ENCODE measurements at regions not wholly inside any gene's neighbourhood (a gene's known extent, or its start where the extent isn't known, plus 50 kb on each side); places are given as distances from the start of the nearest gene placed in this dataset.

- no peak for ATAC-seq
- Mint-ChIP-seq H3K9me3 (no peaks in the 10 kb centered on the region), H3K36me3 (no peaks in the 10 kb centered on the region), H3K27me3 (ENCODE audit: low read depth) (no peaks in the 10 kb centered on the region; the same call in 1 of the 2 replicates), H3K4me1 (no peaks in the 10 kb centered on the region), H3K27ac (no peak overlapping the region), H3K4me3 (no peak overlapping the region)
- TF ChIP-seq SP1 (CRISPR knock-in tag; conservative IDR thresholded peaks at IDR 0.05): no peak
- TF ChIP-seq AR (CRISPR knock-in tag; IDR thresholded peaks at IDR 0.05): no peak
- CTCF ChIA-PET: no interaction called here
- DNase-seq (ENCODE audit: low spot score): no peak
- POLR2A ChIA-PET: no interaction called here
Observed at GRCh38 chr14:29102266-29102665, 335.7 kb downstream of the FOXG1 start.

- Mint-ChIP-seq H3K4me1 (no peaks in the 10 kb centered on the region), H3K4me3 (no peak overlapping the region), H3K27ac (no peak overlapping the region), H3K27me3 (ENCODE audit: low read depth) (no peaks in the 10 kb centered on the region; the same call in 1 of the 2 replicates), H3K36me3 (no peaks in the 10 kb centered on the region), H3K9me3 (no peaks in the 10 kb centered on the region)
- CTCF ChIA-PET: no interaction called here
- POLR2A ChIA-PET: no interaction called here
- ATAC-seq (no peak), DNase-seq (ENCODE audit: low spot score) (no peak)
- TF ChIP-seq OVOL2 (CRISPR knock-in tag; IDR thresholded peaks at IDR 0.05; ENCODE audit: borderline replicate concordance): no peak
- TF ChIP-seq ZNF671 (CRISPR knock-in tag; IDR thresholded peaks at IDR 0.05): no peak
- no peak for TF ChIP-seq ATF2 (CRISPR knock-in tag; IDR thresholded peaks at IDR 0.05; ENCODE audit: borderline replicate concordance, low read depth)
- TF ChIP-seq USF2 (CRISPR knock-in tag; IDR thresholded peaks at IDR 0.05): no peak
- TF ChIP-seq EMX1 (CRISPR knock-in tag; IDR thresholded peaks at IDR 0.05): no peak
- no peak for TF ChIP-seq TCF7 (CRISPR knock-in tag; IDR thresholded peaks at IDR 0.05; ENCODE audit: low read depth)
- no peak for TF ChIP-seq ERG (CRISPR knock-in tag; IDR thresholded peaks at IDR 0.05)
- TF ChIP-seq E2F4 (CRISPR knock-in tag; IDR thresholded peaks at IDR 0.05; ENCODE audit: borderline replicate concordance, low read depth): no peak
- TF ChIP-seq RELA (CRISPR knock-in tag; IDR thresholded peaks at IDR 0.05; ENCODE audit: borderline replicate concordance): no peak
- no peak for TF ChIP-seq CBFB (CRISPR knock-in tag; IDR thresholded peaks at IDR 0.05; ENCODE audit: low read depth)
- TF ChIP-seq ZNF532 (CRISPR knock-in tag; IDR thresholded peaks at IDR 0.05; ENCODE audit: borderline replicate concordance): no peak
- no peak for TF ChIP-seq NFYB (CRISPR knock-in tag; conservative IDR thresholded peaks at IDR 0.05; ENCODE audit: low read depth)
- no peak for TF ChIP-seq IRF1 (CRISPR knock-in tag; IDR thresholded peaks at IDR 0.05)
- no peak for TF ChIP-seq ZNF512 (CRISPR knock-in tag; IDR thresholded peaks at IDR 0.05; ENCODE audit: borderline replicate concordance)
- no peak for TF ChIP-seq CDX4 (CRISPR knock-in tag; IDR thresholded peaks at IDR 0.05; ENCODE audit: borderline replicate concordance)
- TF ChIP-seq NR1H2 (CRISPR knock-in tag; IDR thresholded peaks at IDR 0.05): no peak
- no peak for TF ChIP-seq SMAD4 (CRISPR knock-in tag; IDR thresholded peaks at IDR 0.05)
Observed at GRCh38 chr14:29102996-29103395, 336.4 kb downstream of the FOXG1 start.

Data from WTC11 (cell line).